HG02759 (cell line): ENCODE measurements at regions not wholly inside any gene's neighbourhood (a gene's known extent, or its start where the extent isn't known, plus 50 kb on each side); places are given as distances from the start of the nearest gene placed in this dataset.

Experiments used
- ATAC-seq: cut with Tn5 transposase; IDR thresholded peaks from one replicate; pipeline ENCODE4 v1.9.1; 2021; ENCODE audit warnings: mild to moderate bottlenecking, moderate library complexity; ENCODE audit not compliant: unreplicated experiment

DNA sequence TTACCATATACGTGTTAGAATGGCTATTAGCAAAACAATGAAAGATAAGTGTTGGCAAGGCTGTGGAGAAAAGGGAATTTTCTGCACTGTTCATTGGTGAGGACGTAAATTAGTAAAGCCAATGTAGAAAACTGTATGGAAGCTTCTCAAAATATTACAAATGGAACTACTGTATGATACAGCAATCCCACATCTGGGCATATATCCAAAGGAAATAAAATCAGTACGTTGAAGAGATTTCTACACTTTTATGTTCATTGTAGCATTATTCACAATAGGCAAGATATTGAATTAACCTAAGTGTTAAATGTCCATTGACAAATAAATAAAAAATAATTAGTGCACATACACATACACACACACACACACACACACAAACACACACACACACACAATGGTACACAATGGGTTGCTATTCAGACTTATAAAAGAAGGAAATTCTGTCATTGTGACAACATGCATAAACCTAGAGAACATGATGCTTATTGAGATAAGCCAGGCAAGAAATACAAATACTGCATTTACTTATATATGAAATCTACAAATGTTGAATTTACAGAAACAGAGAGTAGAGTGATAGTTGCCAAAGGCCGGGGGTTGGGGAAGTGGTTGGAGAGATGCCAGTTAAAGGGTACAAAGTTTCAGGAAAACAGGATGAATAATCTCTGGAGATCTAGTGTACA is 565.8 kb upstream of the LRRC4C start:
- no peak for ATAC-seq

DNA sequence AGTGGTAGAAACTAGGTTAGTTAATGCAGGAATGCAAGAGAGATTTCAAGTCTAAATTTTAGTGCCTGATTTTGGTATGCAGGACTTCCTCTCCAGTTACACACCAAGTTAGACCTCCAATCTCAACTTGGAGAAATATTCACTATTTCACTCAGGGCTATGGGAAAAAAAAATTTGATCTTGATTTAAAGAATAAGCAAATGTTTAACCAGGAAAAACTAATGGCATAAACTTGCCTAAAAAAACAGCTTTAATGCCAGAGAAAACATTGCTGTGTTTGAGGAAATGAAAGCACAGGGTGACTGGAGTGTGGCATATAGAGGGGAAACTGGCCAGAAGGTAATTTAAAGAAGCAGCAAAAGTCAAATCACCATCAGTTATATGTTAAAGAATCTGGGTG is 575.4 kb upstream of the LRRC4C start:
- no peak for ATAC-seq

GRCh38 chr11:42036201-42036600 is 576.7 kb upstream of the LRRC4C start:
- no peak for ATAC-seq

- ATAC-seq: no peak
Observed at GRCh38 chr11:42043312-42043711, 583.9 kb upstream of the LRRC4C start.

DNA sequence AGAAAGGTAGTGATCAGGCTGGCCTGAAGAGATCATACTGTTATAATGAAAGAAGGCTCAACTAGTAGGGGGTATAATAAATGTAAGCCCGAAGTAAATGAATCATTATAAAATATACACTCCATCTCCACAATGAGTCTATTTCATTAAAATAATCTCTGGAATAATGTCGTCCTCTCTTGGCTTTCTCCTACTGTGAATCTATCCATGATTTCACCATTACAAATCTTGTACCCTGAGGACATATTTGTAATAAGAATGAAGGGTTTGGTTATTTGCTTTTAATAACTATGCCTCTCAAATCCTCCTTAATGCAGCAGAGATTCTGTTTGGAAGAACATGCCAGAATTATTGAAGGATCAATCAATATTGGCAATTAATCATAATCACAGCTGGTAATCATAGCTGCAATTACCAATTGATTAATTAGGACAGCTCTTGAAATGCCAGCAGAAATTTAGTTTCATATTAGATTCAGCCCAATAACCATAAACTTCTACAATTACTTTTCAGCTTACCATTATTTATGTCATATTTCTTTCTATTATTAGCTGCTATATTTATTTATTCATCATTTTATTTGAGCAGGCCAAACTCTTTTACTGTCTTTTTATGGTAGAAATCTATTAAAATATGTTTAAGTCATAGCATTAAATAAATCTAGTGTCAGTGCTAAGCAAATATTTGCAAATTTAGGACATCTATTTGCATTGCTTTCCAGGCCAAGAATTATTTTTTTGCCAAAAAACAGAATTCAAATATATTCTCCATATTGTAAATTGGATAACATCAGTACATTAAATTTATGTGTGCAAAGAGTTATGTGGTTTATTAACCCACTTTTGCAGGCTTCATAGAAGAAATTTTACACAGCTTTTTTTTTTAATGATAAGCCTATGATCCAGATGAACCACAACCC is 588.4 kb upstream of the LRRC4C start:
- no peak for ATAC-seq

GRCh38 chr11:42049186-42049585 is 589.7 kb upstream of the LRRC4C start:
- no peak for ATAC-seq

DNA sequence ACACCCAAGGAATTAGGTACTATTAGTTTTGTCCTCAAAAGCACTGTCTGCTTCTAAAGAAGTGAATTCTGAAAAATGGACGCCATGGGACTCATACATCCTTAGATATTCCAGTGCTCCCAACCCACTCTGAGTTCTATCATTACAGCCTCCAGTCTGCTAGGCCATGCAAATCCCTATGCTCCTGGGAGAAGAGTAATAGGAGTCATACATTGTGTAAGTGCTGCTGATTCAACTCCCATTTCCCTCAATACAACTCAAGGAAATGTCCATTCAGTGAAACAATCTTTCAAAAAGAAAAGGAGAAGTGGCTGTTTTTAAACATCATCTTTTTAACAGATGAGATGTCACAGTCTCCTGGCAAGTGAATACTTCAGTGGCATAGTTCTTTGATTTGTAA is 590.2 kb upstream of the LRRC4C start:
- ATAC-seq: no peak

DNA sequence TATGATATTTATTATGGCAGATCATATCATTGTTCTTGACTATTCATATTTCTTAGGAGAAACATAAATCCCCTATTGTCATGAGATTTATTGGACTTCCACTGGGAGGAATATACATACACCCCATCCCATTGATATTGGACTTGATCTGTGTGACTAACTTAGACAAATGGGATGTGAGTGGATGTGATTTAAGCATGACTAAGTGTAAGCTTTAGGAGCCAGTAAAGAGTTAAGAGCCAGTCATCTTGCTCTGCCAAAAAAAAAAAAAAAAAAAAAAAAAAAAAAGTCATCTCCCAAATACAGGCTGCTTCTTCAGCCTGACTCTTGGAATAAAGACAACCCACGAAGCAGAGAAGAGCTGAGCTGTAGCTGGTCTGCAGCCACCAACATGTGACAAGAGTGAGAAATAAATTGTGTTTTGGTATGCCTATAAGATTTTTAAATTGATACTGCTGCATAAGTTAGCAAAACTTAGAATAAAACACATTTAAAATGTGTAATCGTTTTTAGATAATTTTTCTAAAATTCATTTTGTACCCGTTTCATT is 595.0 kb upstream of the LRRC4C start:
- no peak for ATAC-seq

- ATAC-seq: no peak
Observed at GRCh38 chr11:42055606-42056005, 596.2 kb upstream of the LRRC4C start.

- ATAC-seq: no peak
Observed at GRCh38 chr11:42058794-42059193, 599.3 kb upstream of the LRRC4C start.

- ATAC-seq: no peak
Observed at GRCh38 chr11:42065199-42065598, 605.7 kb upstream of the LRRC4C start.

GRCh38 chr11:42066113-42066512 is 606.7 kb upstream of the LRRC4C start:
- no peak for ATAC-seq

DNA sequence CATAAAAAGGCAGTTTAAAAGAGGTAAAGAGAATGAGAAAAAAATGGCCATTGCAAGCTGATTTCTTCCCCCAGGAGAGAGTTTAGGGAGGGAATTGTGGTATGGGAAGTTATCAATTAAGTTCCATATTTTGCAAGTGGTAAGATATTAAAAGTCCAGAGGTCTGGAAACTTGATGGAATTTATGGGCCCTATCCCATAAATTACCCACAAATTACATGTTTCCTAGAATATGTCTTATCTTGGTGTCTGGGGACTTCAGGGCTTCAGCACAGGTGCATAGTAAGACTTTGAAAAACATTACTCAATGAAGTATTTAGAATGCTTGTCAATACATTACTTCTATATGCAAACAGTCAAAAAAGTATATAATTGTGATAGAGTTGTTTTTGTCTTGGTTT is 614.9 kb upstream of the LRRC4C start:
- no peak for ATAC-seq

GRCh38 chr11:42075180-42075579 is 615.7 kb upstream of the LRRC4C start:
- no peak for ATAC-seq

GRCh38 chr11:42077794-42078193 is 618.3 kb upstream of the LRRC4C start:
- ATAC-seq: no peak

DNA sequence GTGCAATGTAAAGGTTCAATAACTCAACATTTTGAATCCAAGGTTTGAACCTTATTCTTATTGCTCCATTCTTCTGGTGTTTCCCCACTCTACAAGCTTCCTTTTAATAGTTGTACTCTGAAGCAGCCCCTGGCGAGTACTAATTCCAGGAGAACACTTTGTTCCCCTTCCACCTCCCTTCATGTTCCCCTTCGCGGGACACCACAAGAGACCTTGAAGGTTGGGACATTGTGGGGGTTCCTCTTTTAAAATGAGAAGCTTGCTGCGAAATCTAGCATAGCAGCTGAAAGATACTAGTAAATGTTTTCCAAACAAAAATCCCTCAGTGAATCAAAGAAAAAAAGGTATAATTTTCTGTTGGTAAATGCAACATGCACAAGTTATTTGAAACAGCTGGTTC is 626.3 kb upstream of the LRRC4C start:
- no peak for ATAC-seq

DNA sequence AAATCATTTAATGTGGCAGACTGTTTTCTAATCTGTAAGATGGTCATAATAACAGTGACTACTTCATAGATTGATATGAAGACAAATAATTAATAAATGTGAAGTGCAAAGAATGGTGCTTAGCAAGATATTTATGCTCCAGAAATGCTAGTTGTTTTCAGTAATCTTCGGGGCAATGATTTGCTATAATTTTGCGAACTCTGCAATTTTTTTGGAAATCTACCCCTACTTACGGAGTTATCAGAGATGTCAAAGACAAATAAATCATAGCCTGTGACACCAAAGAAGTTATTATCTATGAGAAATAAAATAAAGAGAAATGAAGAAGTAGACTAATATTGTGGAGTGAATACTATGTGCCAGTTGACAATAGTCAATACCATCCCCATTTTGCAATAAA is 634.1 kb upstream of the LRRC4C start:
- ATAC-seq: no peak

DNA sequence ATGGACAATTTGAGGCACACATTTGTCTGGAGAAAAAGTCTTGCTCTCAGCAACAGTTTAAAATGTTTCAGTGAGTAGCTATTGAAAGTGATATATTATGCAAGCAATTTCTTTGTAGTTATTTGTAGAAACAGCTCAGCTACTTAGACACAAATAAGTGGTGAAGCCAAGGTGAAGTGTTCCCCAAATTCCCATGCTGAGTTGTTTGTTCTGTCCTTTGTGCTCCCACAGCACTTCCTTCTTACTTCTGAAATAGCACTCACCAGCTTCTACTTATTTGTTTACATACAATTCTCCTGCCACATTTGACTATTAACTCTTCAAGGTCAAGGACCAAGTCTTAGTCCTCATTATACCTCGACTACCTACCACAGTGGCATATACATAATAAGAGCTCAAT is 638.6 kb upstream of the LRRC4C start:
- no peak for ATAC-seq

GRCh38 chr11:42112866-42113265 is 653.4 kb upstream of the LRRC4C start:
- no peak for ATAC-seq

GRCh38 chr11:42114927-42115326 is 655.5 kb upstream of the LRRC4C start:
- no peak for ATAC-seq

GRCh38 chr11:42138454-42138853 is 679.0 kb upstream of the LRRC4C start:
- no peak for ATAC-seq

DNA sequence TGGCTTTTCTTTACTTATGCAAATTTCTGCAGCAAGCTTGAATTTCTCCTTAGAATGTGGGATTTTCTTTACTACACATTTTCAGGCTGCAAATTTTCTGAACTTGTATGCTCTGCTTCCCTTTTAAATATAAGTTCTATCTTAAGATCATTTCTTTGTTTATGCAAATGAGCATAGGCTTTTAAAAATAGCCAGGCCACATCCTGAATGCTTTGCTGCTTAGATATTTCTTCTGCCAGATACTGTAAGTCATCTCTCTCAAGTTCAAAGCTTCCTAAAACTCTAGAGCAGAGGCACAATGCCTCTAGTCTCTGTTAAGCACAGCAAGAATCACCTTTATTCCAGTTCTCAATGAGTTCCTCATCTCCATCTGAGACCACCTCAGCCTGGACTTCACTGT is 685.9 kb upstream of the LRRC4C start:
- no peak for ATAC-seq
